HUES64 (cell line): ENCODE measurements at regions not wholly inside any gene's neighbourhood (a gene's known extent, or its start where the extent isn't known, plus 50 kb on each side); places are given as distances from the start of the nearest gene placed in this dataset.
"Not testable (repeated sequence)": the region's sequence is repeated elsewhere in the genome, so short reads cannot be mapped to it uniquely, and the experiment has no call there.

Source experiments
- H3K27ac ChIP-seq: 2 replicates; pipeline ENCODE4 v1.7.0; 2013; ENCODE audit warnings: low read depth, low read length, inconsistent platforms
- H3K27me3 ChIP-seq: 2 replicates; pipeline ENCODE4 v1.6.1; 2013; ENCODE audit warnings: mild to moderate bottlenecking, low read length; ENCODE audit not compliant: insufficient read depth
- H3K36me3 ChIP-seq: 2 replicates; pipeline ENCODE4 v1.6.1; 2013; ENCODE audit warnings: mild to moderate bottlenecking, low read length; ENCODE audit not compliant: insufficient read depth
- H3K4me1 ChIP-seq: 2 replicates; pipeline ENCODE4 v1.6.1; 2013; ENCODE audit warnings: mild to moderate bottlenecking, low read length, moderate library complexity; ENCODE audit not compliant: insufficient read depth
- H3K4me3 ChIP-seq: 2 replicates; pipeline ENCODE4 v1.5.1; 2013; ENCODE audit warnings: mild to moderate bottlenecking, low read length, moderate library complexity
- H3K9ac ChIP-seq: 2 replicates; pipeline ENCODE4 v1.6.1; 2013; ENCODE audit warnings: mild to moderate bottlenecking, low read depth, low read length
- H3K9me3 ChIP-seq: 2 replicates; pipeline ENCODE4 v1.6.1; 2013; ENCODE audit warnings: low read depth, low read length; ENCODE audit not compliant: insufficient read depth
- WGBS: fragments of 150-250, 120-280 bp; methylation state at CpG from one replicate; pipeline ENCODE4 v1.1.7; 2013; ENCODE audit warnings: missing lambda C conversion rate; 5-methylcytosine and 5-hydroxymethylcytosine counted together

DNA sequence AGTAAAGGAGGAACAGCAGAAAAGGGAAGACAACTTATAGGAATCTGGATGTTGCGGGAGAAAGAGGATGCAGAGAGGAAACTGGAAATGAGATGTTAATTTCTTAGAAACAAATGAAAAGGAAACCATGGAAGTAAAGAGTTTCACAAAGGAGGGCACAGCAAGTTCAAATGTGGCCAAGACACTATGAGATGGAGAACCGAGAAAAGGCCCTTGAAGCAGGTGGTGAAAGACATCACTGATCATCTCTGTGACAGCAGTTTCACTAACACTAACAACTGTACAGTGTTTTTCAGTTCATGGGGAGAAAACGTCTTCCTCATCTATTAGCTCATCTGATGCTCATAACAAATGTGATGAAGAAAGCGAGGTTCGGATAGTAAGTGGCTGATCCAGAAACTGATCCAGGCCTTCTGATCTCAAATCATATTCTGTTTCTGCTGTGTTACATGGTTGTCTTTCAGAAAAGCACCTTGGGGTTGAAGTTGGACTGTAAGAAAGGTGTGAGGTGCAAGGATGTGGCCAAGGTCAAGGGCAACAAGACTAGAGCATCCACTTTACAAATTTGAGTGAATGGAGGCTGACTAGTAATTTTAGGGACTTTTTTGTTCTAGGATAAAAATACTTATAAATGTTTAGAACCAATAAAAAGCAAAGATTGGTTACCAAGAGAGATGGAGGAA, 492.1 kb upstream of the CADM1 start:
- 90% methylated on average over 5 of the region's 5 CpGs for WGBS
- H3K27ac ChIP-seq = no peak overlapping the region
- H3K4me1 ChIP-seq = no peaks in the 10 kb centered on the region
- H3K9ac ChIP-seq = no peak overlapping the region
- no peak overlapping the region for H3K4me3 ChIP-seq
- no peaks in the 10 kb centered on the region for H3K36me3 ChIP-seq
- H3K9me3 ChIP-seq = no peaks in the 10 kb centered on the region
- H3K27me3 ChIP-seq = no peaks in the 10 kb centered on the region

- H3K9ac ChIP-seq = no peak overlapping the region
- H3K36me3 ChIP-seq = no peaks in the 10 kb centered on the region
- no peaks in the 10 kb centered on the region for H3K27me3 ChIP-seq
- H3K4me1 ChIP-seq = no peaks in the 10 kb centered on the region
- H3K27ac ChIP-seq = no peak overlapping the region
- H3K9me3 ChIP-seq = no peaks in the 10 kb centered on the region
- H3K4me3 ChIP-seq = no peak overlapping the region
- WGBS = 95% methylated on average over 4 of the region's 5 CpGs
Measured at GRCh38 chr11:115993590-115993989, 489.4 kb upstream of the CADM1 start.

DNA sequence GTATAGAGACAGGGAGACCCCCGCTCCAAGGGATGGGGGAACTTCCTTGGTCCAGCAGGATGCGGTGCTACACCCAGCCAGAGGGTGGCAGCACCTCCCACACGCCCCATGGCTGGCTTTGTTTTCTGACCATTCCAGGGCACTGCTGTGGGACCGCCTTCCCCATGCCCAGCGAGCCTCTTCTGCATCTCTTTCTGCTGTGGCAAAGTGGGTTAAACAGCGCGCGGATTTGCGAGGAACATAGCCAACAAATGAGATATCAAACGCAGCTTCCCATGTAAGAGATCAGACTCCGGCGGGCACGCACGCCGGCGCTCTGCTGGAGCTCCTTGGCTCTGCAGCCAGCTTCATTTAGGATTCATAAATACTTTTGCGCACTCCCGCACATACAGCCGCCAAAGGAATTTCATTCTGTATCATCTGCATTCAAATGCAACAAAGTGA, 485.8 kb upstream of the CADM1 start:
- no peak overlapping the region for H3K9ac ChIP-seq
- H3K27me3 ChIP-seq = no peaks in the 10 kb centered on the region
- no peak overlapping the region for H3K4me3 ChIP-seq
- WGBS = 74% methylated on average over 19 of the region's 19 CpGs
- H3K36me3 ChIP-seq = no peaks in the 10 kb centered on the region
- no peaks in the 10 kb centered on the region for H3K4me1 ChIP-seq
- H3K9me3 ChIP-seq = no peaks in the 10 kb centered on the region
- no peak overlapping the region for H3K27ac ChIP-seq

DNA sequence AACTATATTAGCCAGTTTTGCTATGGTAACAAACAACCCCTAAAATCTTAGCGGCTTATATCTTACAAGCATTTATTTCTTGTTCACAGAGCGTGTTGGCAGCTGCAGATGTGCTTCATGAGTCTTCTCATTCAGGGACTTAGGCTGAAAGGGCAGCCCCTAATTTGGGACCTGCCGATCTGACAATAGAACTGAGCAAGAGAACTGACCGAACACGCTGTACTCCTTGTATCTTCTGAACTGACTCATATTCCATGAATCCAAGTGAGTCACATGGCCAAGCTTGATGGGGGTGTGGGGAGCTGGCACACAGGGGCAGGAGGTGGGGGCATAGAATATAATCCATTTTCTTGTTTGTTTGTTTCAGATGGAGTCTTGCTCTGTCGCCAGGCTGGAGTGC, 481.7 kb upstream of the CADM1 start:
- Histone ChIP-seq H3K36me3 (no peaks in the 10 kb centered on the region), H3K4me1 (no peaks in the 10 kb centered on the region), H3K9ac (no peak overlapping the region), H3K27ac (no peak overlapping the region), H3K27me3 (peaks cover 6% of the 10 kb centered on the region; the same call in 1 of the 2 replicates), H3K9me3 (no peaks in the 10 kb centered on the region), H3K4me3 (no peak overlapping the region)
- 95% methylated on average over 6 of the region's 6 CpGs for WGBS

- WGBS = 100% methylated on average over 2 of the region's 2 CpGs
- no peak overlapping the region for H3K4me3 ChIP-seq
- H3K27ac ChIP-seq = no peak overlapping the region
- H3K27me3 ChIP-seq = peaks cover 16% of the 10 kb centered on the region
- H3K4me1 ChIP-seq = no peaks in the 10 kb centered on the region
- H3K9me3 ChIP-seq = no peaks in the 10 kb centered on the region
- no peaks in the 10 kb centered on the region for H3K36me3 ChIP-seq
- no peak overlapping the region for H3K9ac ChIP-seq
Measured at GRCh38 chr11:115984228-115984627, 480.0 kb upstream of the CADM1 start.

GRCh38 chr11:115982666-115983065, 478.5 kb upstream of the CADM1 start:
- no peak overlapping the region for H3K4me3 ChIP-seq
- WGBS = 92% methylated on average over 4 of the region's 4 CpGs
- no peaks in the 10 kb centered on the region for H3K36me3 ChIP-seq
- no peak overlapping the region for H3K9ac ChIP-seq
- H3K27me3 ChIP-seq = peaks cover 31% of the 10 kb centered on the region
- H3K27ac ChIP-seq = no peak overlapping the region
- H3K4me1 ChIP-seq = no peaks in the 10 kb centered on the region
- no peaks in the 10 kb centered on the region for H3K9me3 ChIP-seq

DNA sequence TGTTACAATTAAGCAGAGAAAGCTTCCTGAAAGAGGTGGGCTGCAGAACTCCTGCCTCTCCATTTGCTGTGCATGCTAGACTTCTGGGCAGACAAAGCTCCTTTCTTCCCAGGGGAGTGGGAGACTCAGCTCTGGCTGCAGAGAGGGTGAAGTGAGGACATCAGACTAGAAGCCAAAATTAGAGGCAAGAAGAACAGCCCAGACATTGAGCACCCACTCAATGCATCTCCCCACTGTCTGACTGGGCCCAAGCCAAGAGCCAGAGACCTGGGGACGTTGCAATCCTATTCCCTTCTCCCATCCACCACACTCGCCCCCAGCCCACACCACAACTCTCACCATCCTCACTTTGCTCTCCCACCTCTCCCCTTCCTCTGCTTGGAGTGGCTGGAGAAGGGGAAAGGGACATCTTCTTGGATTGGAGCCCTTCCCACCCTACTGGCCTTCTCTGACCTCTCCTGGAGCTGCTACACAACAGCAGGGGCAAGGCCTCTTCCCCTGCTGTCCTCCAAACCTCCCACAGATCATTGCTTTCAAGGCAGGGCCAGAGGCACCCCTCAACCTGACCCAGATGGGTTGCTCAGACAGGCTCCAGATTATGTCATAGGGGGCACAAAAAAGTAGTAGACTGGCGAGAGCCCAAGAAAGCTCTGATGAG, 477.7 kb upstream of the CADM1 start:
- Histone ChIP-seq H3K4me3 (no peak overlapping the region), H3K27ac (no peak overlapping the region), H3K4me1 (no peaks in the 10 kb centered on the region), H3K27me3 (peaks cover 39% of the 10 kb centered on the region), H3K9me3 (no peaks in the 10 kb centered on the region), H3K36me3 (no peaks in the 10 kb centered on the region), H3K9ac (no peak overlapping the region)
- WGBS = 88% methylated on average over 3 of the region's 3 CpGs

- Histone ChIP-seq H3K4me1 (peaks cover 7% of the 10 kb centered on the region; the same call in 1 of the 2 replicates), H3K27ac (no peak overlapping the region), H3K36me3 (no peaks in the 10 kb centered on the region), H3K9ac (no peak overlapping the region), H3K9me3 (no peaks in the 10 kb centered on the region), H3K4me3 (no peak overlapping the region), H3K27me3 (peaks cover 47% of the 10 kb centered on the region)
- WGBS = 81% methylated on average over 3 of the region's 3 CpGs
Measured at GRCh38 chr11:115981104-115981481, 476.9 kb upstream of the CADM1 start.

GRCh38 chr11:115980337-115981103, 476.3 kb upstream of the CADM1 start:
- 90% methylated on average over 11 of the region's 14 CpGs for WGBS

DNA sequence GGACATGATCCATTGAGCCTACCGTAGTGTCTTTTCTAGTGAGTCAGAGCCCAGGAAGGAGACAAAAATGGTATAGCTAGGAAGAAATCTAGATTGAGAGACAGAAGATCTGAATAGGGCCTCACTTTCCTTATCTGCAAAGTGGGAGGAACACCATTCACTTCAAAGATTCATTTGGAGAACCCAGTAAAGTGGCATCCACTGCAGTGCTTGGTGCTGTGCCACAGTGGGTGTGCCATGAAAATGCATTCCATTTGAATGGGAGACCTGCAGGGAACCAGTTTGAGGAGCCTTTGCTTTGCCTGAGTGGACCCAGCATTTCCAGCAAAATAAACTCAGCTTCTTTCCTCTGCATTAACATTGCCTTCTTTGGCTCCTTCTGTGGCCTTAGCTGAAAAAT, 470.5 kb upstream of the CADM1 start:
- H3K27ac ChIP-seq = peak overlapping the region; percentile 76; the same call in 1 of the 2 replicates
- no peaks in the 10 kb centered on the region for H3K36me3 ChIP-seq
- WGBS = 64% methylated on average over 1 of the region's 1 CpG
- peaks cover 63% of the 10 kb centered on the region for H3K27me3 ChIP-seq
- peaks cover 20% of the 10 kb centered on the region; the same call in 1 of the 2 replicates for H3K4me1 ChIP-seq
- H3K9me3 ChIP-seq = no peaks in the 10 kb centered on the region
- H3K9ac ChIP-seq = no peak overlapping the region; the same call in 1 of the 2 replicates
- peak overlapping the region; percentile 47 for H3K4me3 ChIP-seq

More at GRCh38 chr11:115980337-115981103, 476.3 kb upstream of the CADM1 start:
- H3K27ac ChIP-seq = no peak overlapping the region
- H3K9ac ChIP-seq = no peak overlapping the region
- peaks cover 53% of the 10 kb centered on the region for H3K27me3 ChIP-seq
- no peaks in the 10 kb centered on the region for H3K36me3 ChIP-seq
- peaks cover 11% of the 10 kb centered on the region; the same call in 1 of the 2 replicates for H3K4me1 ChIP-seq
- no peak overlapping the region for H3K4me3 ChIP-seq
- H3K9me3 ChIP-seq = no peaks in the 10 kb centered on the region

- not testable (repeated sequence) for H3K4me1 ChIP-seq, H3K9me3 ChIP-seq, H3K9ac ChIP-seq, H3K36me3 ChIP-seq, H3K27ac ChIP-seq
- H3K27me3 ChIP-seq = peaks cover 64% of the 10 kb centered on the region
- WGBS = 6% methylated on average over 9 of the region's 9 CpGs
- H3K4me3 ChIP-seq = peak overlapping the region; percentile 46
Measured at GRCh38 chr11:115967203-115967602, 463.0 kb upstream of the CADM1 start.
